H1 (cell line): ENCODE measurements at regions not wholly inside any gene's neighbourhood (a gene's known extent, or its start where the extent isn't known, plus 50 kb on each side); places are given as distances from the start of the nearest gene placed in this dataset.

Experiments used
- CHD1 ChIP-seq: IDR thresholded peaks from 2 replicates; pipeline ENCODE4 v1.6.1; 2012; ENCODE audit warnings: low read depth, low read length, improper control_type of control experiment
- CHD7 ChIP-seq: fragments of 300-600 bp; sonication (generic); IDR thresholded peaks from 2 replicates; pipeline ENCODE4 v1.7.1; 2012; ENCODE audit warnings: low read length, moderate library complexity, mild to moderate bottlenecking, inconsistent platforms; ENCODE audit not compliant: insufficient replicate concordance
- CTBP2 ChIP-seq: IDR thresholded peaks from 2 replicates; pipeline ENCODE4 v1.7.0; 2011; ENCODE audit warnings: borderline replicate concordance, mild to moderate bottlenecking, moderate library complexity, mixed read lengths, low read length; ENCODE audit not compliant: insufficient read depth, insufficient read length
- FOSL1 ChIP-seq: IDR thresholded peaks from 2 replicates; pipeline ENCODE4 v1.6.1; 2011; ENCODE audit warnings: mild to moderate bottlenecking, low read depth, low read length, moderate library complexity; ENCODE audit not compliant: insufficient read depth
- KDM4A ChIP-seq: IDR thresholded peaks from one replicate; pipeline ENCODE4 v1.7.1; 2012; ENCODE audit warnings: low read depth, mild to moderate bottlenecking, moderate library complexity, low read length, inconsistent platforms; ENCODE audit not compliant: severe bottlenecking
- USF2 ChIP-seq: IDR thresholded peaks from 2 replicates; pipeline ENCODE4 v1.6.1; 2011; ENCODE audit warnings: low read length, improper control_type of control experiment

GRCh38 chr14:97410667-97411620 is 613.8 kb downstream of the VRK1 start (continued):
- TF ChIP-seq CHD7 (no peak), FOSL1 (no peak), CTBP2 (no peak), KDM4A (no peak), CHD1 (no peak), USF2 (no peak)
